ENCODE measurements at regions not wholly inside any gene's neighbourhood (a gene's known extent, or its start where the extent isn't known, plus 50 kb on each side); places are given as distances from the start of the nearest gene placed in this dataset.

GRCh38 chr11:45530776-45531175, 134.6 kb downstream of the CHST1 start:
- TF ChIP-seq REST (IDR thresholded peaks at IDR 0.05; ENCODE audit: insufficient read depth in 1 of 2, low read depth in 2 of 2, low read length in 2 of 2), result no peak
- no peak for TF ChIP-seq POLR2AphosphoS5 (IDR thresholded peaks at IDR 0.05; ENCODE audit: low read depth, low read length)
- no peak for TF ChIP-seq TAF1 (IDR thresholded peaks at IDR 0.05; ENCODE audit: borderline replicate concordance, insufficient read depth, low read length)
- TF ChIP-seq FOXP2 (optimal IDR thresholded peaks at IDR 0.05; ENCODE audit: borderline replicate concordance, extremely low read depth, extremely low read length, insufficient read depth), result no peak
- no peak for TF ChIP-seq SIN3A (IDR thresholded peaks at IDR 0.05; ENCODE audit: borderline replicate concordance, insufficient read depth, low read length)
